HFFc6 (cell line): ENCODE measurements at regions not wholly inside any gene's neighbourhood (a gene's known extent, or its start where the extent isn't known, plus 50 kb on each side); places are given as distances from the start of the nearest gene placed in this dataset.
A peak's percentile ranks its signal among the peaks of the same experiment; 100 is the strongest.

Experiments
- DNase-seq: peaks from one replicate; pipeline ENCODE4 v3.0.0-alpha.2; 2018
- H3K27ac Mint-ChIP-seq: 2 replicates; pipeline ENCODE4 v1.8.0; 2020; ENCODE audit warnings: mild to moderate bottlenecking, mixed read lengths
- H3K27me3 Mint-ChIP-seq: 2 replicates; pipeline ENCODE4 v1.8.0; 2021; ENCODE audit warnings: mild to moderate bottlenecking, moderate library complexity, mixed read lengths; ENCODE audit not compliant: insufficient read depth
- H3K36me3 Mint-ChIP-seq: 2 replicates; pipeline ENCODE4 v1.8.0; 2021; ENCODE audit warnings: low read depth, mixed read lengths
- H3K4me1 Mint-ChIP-seq: 2 replicates; pipeline ENCODE4 v1.8.0; 2020; ENCODE audit warnings: low read depth, mixed read lengths
- H3K4me3 Mint-ChIP-seq: 2 replicates; pipeline ENCODE4 v1.8.0; 2020; ENCODE audit warnings: mild to moderate bottlenecking, moderate library complexity, mixed read lengths
- H3K9me3 Mint-ChIP-seq: 2 replicates; pipeline ENCODE4 v1.8.0; 2020; ENCODE audit warnings: mild to moderate bottlenecking, mixed read lengths
- TF ChIP-seq, protein P1 (sequence below): fragments of 200-600 bp; sonication (generic); IDR thresholded peaks from 2 replicates; pipeline ENCODE4 v1.5.0; 2021; ENCODE audit warnings: antibody characterized with exemption, mild to moderate bottlenecking

DNA sequence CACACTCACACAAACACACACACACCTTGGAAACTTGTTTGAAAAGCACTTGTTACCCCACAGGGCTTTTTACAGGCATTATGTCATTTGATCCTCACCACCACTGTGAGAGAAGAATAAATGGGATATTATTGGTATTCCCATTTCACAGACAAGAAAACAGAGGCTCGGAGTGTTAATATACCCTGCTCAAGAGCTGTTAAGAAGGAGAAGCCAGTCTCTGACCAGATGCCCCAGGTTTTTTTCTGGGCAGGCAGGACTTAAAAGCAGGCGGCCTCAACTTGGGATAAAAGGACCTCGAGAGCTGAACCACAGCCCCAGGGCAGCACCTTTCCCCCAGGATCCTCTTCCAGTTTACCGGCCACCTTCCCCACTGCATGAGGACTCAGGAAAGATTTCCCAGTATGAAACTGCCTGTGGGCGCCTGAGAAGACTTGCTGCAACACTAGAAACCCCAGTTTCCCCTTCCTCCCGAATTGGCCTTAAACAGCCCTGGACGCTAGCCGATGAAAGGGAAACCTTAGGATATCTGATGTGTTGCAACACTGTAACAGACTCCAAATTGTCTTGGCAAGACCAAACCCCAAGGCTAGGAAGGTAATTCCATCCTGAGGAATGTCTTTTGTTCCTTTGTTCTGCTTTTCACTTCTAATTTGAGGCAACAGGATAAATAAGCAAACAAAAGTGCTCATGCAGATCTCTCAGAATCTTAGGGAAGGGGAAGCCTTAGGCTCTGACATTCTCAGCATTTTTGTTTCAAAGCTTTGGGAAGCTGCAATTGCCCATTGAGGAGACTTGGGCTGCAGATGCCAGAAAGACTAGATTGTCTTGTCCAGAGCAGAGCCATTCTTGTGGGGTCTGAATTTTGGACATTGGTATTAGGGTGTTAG, 173.5 kb downstream of the TRIM29 start:
- Mint-ChIP-seq H3K9me3 (no peaks in the 10 kb centered on the region), H3K4me3 (no peak overlapping the region), H3K36me3 (no peaks in the 10 kb centered on the region), H3K27ac (no peak overlapping the region), H3K4me1 (no peaks in the 10 kb centered on the region), H3K27me3 (peaks cover 23% of the 10 kb centered on the region)
- no peak for DNase-seq
- TF ChIP-seq, protein P1, sequence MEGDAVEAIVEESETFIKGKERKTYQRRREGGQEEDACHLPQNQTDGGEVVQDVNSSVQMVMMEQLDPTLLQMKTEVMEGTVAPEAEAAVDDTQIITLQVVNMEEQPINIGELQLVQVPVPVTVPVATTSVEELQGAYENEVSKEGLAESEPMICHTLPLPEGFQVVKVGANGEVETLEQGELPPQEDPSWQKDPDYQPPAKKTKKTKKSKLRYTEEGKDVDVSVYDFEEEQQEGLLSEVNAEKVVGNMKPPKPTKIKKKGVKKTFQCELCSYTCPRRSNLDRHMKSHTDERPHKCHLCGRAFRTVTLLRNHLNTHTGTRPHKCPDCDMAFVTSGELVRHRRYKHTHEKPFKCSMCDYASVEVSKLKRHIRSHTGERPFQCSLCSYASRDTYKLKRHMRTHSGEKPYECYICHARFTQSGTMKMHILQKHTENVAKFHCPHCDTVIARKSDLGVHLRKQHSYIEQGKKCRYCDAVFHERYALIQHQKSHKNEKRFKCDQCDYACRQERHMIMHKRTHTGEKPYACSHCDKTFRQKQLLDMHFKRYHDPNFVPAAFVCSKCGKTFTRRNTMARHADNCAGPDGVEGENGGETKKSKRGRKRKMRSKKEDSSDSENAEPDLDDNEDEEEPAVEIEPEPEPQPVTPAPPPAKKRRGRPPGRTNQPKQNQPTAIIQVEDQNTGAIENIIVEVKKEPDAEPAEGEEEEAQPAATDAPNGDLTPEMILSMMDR = no peak

DNA sequence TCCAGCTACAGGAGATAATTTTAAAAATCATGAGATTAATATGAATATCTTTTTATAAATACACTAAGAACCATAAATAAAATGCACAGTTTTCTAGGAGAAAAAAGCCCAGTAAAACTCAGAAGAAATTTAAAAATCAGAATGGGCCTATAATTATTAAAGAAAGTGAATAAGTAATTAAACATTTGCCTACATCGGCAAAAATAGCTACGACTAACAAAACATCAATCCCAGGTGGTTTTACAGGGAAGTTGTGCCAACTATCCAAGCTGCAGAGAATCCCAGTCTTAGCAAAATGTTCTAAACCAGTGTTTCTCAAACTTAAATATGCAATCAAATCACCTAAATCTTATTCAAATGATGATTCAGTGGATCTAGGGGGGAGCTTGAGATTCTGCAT, 180.0 kb downstream of the TRIM29 start:
- no peaks in the 10 kb centered on the region for H3K9me3 Mint-ChIP-seq
- TF ChIP-seq, protein P1 = no peak
- H3K27me3 Mint-ChIP-seq = peaks cover 19% of the 10 kb centered on the region
- H3K36me3 Mint-ChIP-seq = no peaks in the 10 kb centered on the region
- no peak overlapping the region for H3K4me3 Mint-ChIP-seq
- no peaks in the 10 kb centered on the region for H3K4me1 Mint-ChIP-seq
- DNase-seq = no peak
- no peak overlapping the region for H3K27ac Mint-ChIP-seq

DNA sequence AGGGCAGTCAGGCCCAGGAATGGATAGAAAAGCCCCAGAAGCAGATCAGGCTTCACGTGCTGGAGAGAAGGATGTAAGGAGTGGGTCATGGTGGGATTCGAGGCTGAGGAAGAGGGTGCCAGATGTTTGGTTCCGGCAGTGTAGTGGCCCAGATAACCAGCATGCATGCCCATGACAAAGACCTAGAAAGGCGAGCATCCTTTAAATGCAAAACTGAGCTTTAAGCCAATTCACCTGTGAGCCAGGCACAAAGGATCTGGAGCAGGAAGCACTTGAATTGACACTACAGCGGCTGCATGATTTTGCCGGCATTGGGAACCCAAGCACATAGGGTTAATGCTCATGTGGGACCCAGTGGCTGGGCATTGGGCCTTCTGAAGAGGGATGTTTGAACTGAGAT, 185.5 kb downstream of the TRIM29 start:
- Mint-ChIP-seq H3K9me3 (no peaks in the 10 kb centered on the region), H3K4me1 (no peaks in the 10 kb centered on the region), H3K27ac (no peak overlapping the region), H3K36me3 (no peaks in the 10 kb centered on the region), H3K4me3 (no peak overlapping the region), H3K27me3 (peaks cover 23% of the 10 kb centered on the region)
- no peak for DNase-seq
- TF ChIP-seq, protein P1 = no peak

DNA sequence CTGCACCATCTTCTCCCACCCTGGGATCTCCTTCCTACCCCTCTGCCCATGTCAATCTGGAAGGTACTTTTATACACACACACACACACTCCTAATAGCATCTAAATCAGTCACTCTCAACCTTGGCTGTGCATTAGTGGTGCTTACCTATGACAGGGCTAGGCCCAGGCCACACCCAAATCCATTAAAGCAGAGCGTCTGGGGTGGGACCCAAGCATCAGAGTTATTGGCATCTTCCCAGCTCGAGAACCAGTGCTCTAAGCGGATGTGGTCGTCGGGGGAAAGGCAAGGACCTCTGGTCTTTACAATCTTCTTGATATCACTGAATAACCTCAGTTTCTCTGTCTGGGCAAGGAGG, 194.6 kb downstream of the TRIM29 start:
- Mint-ChIP-seq H3K27me3 (peaks cover 24% of the 10 kb centered on the region), H3K27ac (no peak overlapping the region)

DNA sequence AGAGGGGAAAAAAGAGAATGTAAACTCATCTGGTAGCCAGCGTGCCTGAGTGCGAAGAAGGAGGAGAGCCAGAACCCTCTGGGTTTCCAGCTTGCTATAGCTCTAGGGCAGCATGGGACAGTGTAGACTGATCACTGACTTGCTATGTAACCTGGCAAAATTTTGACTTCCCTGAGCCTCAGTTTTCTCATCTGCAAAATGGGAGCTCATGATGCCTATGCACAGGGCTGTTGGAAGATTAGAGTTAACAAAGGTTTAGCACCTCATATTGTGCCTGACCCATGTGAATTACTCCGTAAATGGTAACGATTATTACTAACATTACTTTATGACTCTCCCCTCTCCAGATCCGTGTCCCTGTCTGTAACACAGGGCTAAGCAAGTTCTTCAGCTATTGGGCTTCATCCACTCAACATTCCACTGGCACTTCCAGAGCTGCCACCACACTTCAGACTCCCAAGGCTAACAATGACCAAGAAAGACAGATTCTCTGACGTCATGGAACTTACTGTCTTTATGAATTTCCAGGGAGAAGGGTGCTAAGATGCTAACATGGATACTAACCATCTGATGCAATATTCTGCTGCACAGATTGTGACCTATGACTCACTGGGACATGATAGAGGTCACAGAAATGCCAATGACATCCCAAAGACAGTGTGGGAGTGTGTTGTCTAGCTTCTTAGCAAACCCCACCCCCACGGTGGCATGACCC, 195.2 kb downstream of the TRIM29 start:
- TF ChIP-seq, protein P1 = no peak
- DNase-seq = peak; percentile 16
- no peaks in the 10 kb centered on the region for H3K36me3 Mint-ChIP-seq
- H3K4me1 Mint-ChIP-seq = no peaks in the 10 kb centered on the region
- no peaks in the 10 kb centered on the region for H3K9me3 Mint-ChIP-seq
- H3K4me3 Mint-ChIP-seq = no peak overlapping the region
- peaks cover 23% of the 10 kb centered on the region for H3K27me3 Mint-ChIP-seq
- no peak overlapping the region for H3K27ac Mint-ChIP-seq

More for the DNA sequence above, 194.6 kb downstream of the TRIM29 start:
- Mint-ChIP-seq H3K36me3 (no peaks in the 10 kb centered on the region), H3K9me3 (no peaks in the 10 kb centered on the region), H3K4me1 (no peaks in the 10 kb centered on the region), H3K4me3 (no peak overlapping the region)
- TF ChIP-seq, protein P1 = no peak
- DNase-seq = no peak
